Astrocyte (in vitro differentiated cells and primary cell): ENCODE measurements at regions not wholly inside any gene's neighbourhood (a gene's known extent, or its start where the extent isn't known, plus 50 kb on each side); places are given as distances from the start of the nearest gene placed in this dataset.
"Not testable (repeated sequence)": the region's sequence is repeated elsewhere in the genome, so short reads cannot be mapped to it uniquely, and the experiment has no call there.

ENCODE experiments used
- DNase-seq: peaks from one replicate; pipeline ENCODE4 v3.0.0-alpha.2; 2010; ENCODE audit warnings: low read depth
- FAIRE-seq: peaks from 2 replicates; lab custom pipeline; 2011; peaks lifted over from hg19 to GRCh38; lab: Jason Lieb, UNC
- H2AFZ ChIP-seq: 2 replicates; pipeline ENCODE4 v1.6.0; 2012; ENCODE audit warnings: low read depth, low read length, inconsistent platforms
- H3K27ac ChIP-seq: 2 replicates; pipeline ENCODE4 v1.5.1; 2011; ENCODE audit warnings: low read depth, low read length, inconsistent platforms
- H3K27me3 ChIP-seq: 2 replicates; pipeline ENCODE4 v1.6.0; 2011; ENCODE audit warnings: low read length, inconsistent platforms; ENCODE audit not compliant: insufficient read depth
- H3K36me3 ChIP-seq: 2 replicates; pipeline ENCODE4 v1.5.1; 2011; ENCODE audit warnings: low read length, inconsistent platforms; ENCODE audit not compliant: insufficient read depth
- H3K4me1 ChIP-seq: 2 replicates; pipeline ENCODE4 v1.5.1; 2011; ENCODE audit warnings: low read length, inconsistent platforms; ENCODE audit not compliant: insufficient read depth
- H3K4me2 ChIP-seq: 2 replicates; pipeline ENCODE4 v1.6.0; 2012; ENCODE audit warnings: low read length, inconsistent platforms
- H3K4me3 ChIP-seq: 2 replicates; pipeline ENCODE4 v1.5.1; 2011; ENCODE audit warnings: low read depth, mild to moderate bottlenecking, low read length, inconsistent platforms; ENCODE audit not compliant: insufficient read depth
- H3K79me2 ChIP-seq: 2 replicates; pipeline ENCODE4 v1.6.0; 2012; ENCODE audit warnings: mild to moderate bottlenecking, low read length, inconsistent platforms; ENCODE audit not compliant: insufficient read depth
- H3K9ac ChIP-seq: 2 replicates; pipeline ENCODE4 v1.6.0; 2012; ENCODE audit warnings: mild to moderate bottlenecking, low read length, inconsistent platforms
- H3K9me3 ChIP-seq: 2 replicates; pipeline ENCODE4 v1.5.1; 2012; ENCODE audit warnings: low read depth, mild to moderate bottlenecking, low read length, inconsistent platforms; ENCODE audit not compliant: insufficient read depth
- H4K20me1 ChIP-seq: 2 replicates; pipeline ENCODE4 v1.6.0; 2012; ENCODE audit warnings: low read length, inconsistent platforms; ENCODE audit not compliant: insufficient read depth
- H3K27ac Mint-ChIP-seq: one replicate; pipeline ENCODE4 v1.8.0; 2021; ENCODE audit warnings: mild to moderate bottlenecking, mixed read lengths; ENCODE audit not compliant: unreplicated experiment
- H3K27me3 Mint-ChIP-seq: one replicate; pipeline ENCODE4 v1.8.0; 2021; ENCODE audit warnings: low read depth, mixed read lengths; ENCODE audit not compliant: unreplicated experiment
- H3K36me3 Mint-ChIP-seq: one replicate; pipeline ENCODE4 v1.8.0; 2021; ENCODE audit warnings: low read depth, mixed read lengths; ENCODE audit not compliant: unreplicated experiment
- H3K4me1 Mint-ChIP-seq: one replicate; pipeline ENCODE4 v1.8.0; 2021; ENCODE audit warnings: low read depth, mixed read lengths; ENCODE audit not compliant: unreplicated experiment
- H3K4me3 Mint-ChIP-seq: one replicate; pipeline ENCODE4 v1.8.0; 2021; ENCODE audit warnings: mild to moderate bottlenecking, moderate library complexity, mixed read lengths; ENCODE audit not compliant: unreplicated experiment
- H3K9me3 Mint-ChIP-seq: one replicate; pipeline ENCODE4 v1.8.0; 2021; ENCODE audit warnings: mild to moderate bottlenecking, mixed read lengths; ENCODE audit not compliant: unreplicated experiment
- EZH2 ChIP-seq: IDR thresholded peaks from 2 replicates; pipeline ENCODE4 v1.6.1; 2012; ENCODE audit warnings: mild to moderate bottlenecking, low read length, inconsistent platforms; ENCODE audit not compliant: insufficient read depth
- TF ChIP-seq, protein P1 (sequence below): IDR thresholded peaks from 2 replicates; pipeline ENCODE4 v1.5.1; 2011; ENCODE audit warnings: low read depth, mild to moderate bottlenecking, inconsistent platforms, low read length, moderate library complexity; ENCODE audit not compliant: insufficient read depth

DNA sequence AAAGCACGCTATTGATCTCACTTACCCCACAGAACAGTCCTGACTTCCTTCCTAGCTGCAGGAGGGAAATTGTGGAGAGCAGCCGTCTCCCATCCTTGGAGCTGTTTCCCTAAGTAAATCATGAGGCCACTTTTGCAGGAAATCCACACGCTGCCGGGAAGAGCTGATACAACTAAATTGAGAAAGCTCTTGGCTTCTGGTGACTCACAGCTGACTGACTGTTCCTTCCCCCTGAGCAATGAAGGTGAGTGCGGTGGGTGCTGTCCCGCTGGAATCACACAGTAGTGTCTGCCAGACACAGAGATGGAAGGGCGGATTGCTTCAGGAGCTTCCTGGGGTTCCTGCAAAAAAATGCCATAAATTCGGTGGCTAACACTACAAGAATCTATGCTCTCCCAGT is 268.9 kb downstream of the ASMT start:
- FAIRE-seq = no peak

DNA sequence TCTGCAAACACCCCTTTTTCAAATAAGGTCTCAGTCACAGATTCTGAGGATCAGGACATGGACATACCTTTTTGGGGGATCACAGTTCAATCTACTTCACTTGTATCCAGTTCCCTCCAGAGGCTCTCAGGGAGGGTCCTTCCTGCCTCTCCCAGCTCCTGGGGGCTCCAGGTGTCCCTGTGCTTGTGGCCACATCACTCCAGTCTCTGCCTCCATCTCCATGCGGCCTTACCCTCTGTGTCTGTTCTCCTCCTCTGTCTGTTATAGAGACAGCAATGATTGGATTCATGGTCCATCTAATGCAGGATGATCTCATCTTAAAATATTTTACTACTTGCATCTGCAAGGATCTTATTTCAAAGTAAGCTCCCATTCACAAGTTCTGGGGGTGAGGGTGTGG is 269.6 kb downstream of the ASMT start:
- Mint-ChIP-seq H3K36me3 (no peaks in the 10 kb centered on the region), H3K9me3 (peaks cover 26% of the 10 kb centered on the region)

More for the DNA sequence above, 268.9 kb downstream of the ASMT start:
- Mint-ChIP-seq H3K4me1 (peaks cover 2% of the 10 kb centered on the region), H3K27me3 (no peaks in the 10 kb centered on the region), H3K9me3 (peaks cover 27% of the 10 kb centered on the region), H3K27ac (no peak overlapping the region), H3K4me3 (no peak overlapping the region), H3K36me3 (no peaks in the 10 kb centered on the region)
- Histone ChIP-seq H3K9me3 (peaks cover 12% of the 10 kb centered on the region), H3K4me1 (no peaks in the 10 kb centered on the region), H3K4me2 (peak overlapping the region; percentile 29), H3K4me3 (no peak overlapping the region), H3K27ac (no peak overlapping the region), H4K20me1 (no peaks in the 10 kb centered on the region), H2AFZ (no peak overlapping the region), H3K9ac (no peak overlapping the region), H3K36me3 (no peaks in the 10 kb centered on the region), H3K79me2 (no peaks in the 10 kb centered on the region), H3K27me3 (no peaks in the 10 kb centered on the region)
- TF ChIP-seq EZH2 = no peak
- TF ChIP-seq, protein P1, sequence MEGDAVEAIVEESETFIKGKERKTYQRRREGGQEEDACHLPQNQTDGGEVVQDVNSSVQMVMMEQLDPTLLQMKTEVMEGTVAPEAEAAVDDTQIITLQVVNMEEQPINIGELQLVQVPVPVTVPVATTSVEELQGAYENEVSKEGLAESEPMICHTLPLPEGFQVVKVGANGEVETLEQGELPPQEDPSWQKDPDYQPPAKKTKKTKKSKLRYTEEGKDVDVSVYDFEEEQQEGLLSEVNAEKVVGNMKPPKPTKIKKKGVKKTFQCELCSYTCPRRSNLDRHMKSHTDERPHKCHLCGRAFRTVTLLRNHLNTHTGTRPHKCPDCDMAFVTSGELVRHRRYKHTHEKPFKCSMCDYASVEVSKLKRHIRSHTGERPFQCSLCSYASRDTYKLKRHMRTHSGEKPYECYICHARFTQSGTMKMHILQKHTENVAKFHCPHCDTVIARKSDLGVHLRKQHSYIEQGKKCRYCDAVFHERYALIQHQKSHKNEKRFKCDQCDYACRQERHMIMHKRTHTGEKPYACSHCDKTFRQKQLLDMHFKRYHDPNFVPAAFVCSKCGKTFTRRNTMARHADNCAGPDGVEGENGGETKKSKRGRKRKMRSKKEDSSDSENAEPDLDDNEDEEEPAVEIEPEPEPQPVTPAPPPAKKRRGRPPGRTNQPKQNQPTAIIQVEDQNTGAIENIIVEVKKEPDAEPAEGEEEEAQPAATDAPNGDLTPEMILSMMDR = no peak
- DNase-seq = peak; percentile 4

DNA sequence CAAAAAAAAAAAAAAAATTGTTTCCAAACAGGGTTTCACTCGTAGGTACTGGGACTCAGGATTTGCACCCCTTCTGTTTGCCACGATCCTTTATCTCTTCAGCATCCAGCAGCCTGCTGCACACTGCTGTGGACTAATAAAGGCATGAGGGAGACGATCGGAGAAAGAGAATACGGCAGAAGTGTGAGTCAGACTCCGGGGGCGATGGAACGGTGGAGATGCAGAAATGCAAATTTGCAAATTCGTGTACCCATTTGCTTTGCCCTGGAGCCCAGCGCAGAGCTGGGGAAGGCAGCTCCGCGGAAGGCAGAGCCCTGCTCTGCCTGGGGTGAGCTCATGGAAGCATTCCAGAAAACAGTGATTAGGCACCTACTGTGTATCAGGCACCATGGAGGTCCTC is 270.3 kb downstream of the ASMT start:
- no peak overlapping the region for H3K27ac ChIP-seq
- H3K4me2 ChIP-seq = no peak overlapping the region
- DNase-seq = no peak
- TF ChIP-seq EZH2 = no peak
- TF ChIP-seq, protein P1 = no peak
- H2AFZ ChIP-seq = no peak overlapping the region
- H3K27me3 Mint-ChIP-seq = no peaks in the 10 kb centered on the region
- H3K36me3 ChIP-seq = no peaks in the 10 kb centered on the region
- no peaks in the 10 kb centered on the region for H3K79me2 ChIP-seq
- no peak overlapping the region for H3K4me3 ChIP-seq
- no peak for FAIRE-seq
- H3K9me3 Mint-ChIP-seq = peaks cover 28% of the 10 kb centered on the region
- H3K4me1 Mint-ChIP-seq = peaks cover 2% of the 10 kb centered on the region
- H3K9ac ChIP-seq = no peak overlapping the region
- H3K4me1 ChIP-seq = no peaks in the 10 kb centered on the region
- no peaks in the 10 kb centered on the region for H3K36me3 Mint-ChIP-seq
- no peaks in the 10 kb centered on the region for H4K20me1 ChIP-seq
- peaks cover 12% of the 10 kb centered on the region for H3K9me3 ChIP-seq
- no peak overlapping the region for H3K27ac Mint-ChIP-seq
- no peaks in the 10 kb centered on the region for H3K27me3 ChIP-seq
- no peak overlapping the region for H3K4me3 Mint-ChIP-seq

More for the DNA sequence above, 269.6 kb downstream of the ASMT start:
- peaks cover 12% of the 10 kb centered on the region for H3K9me3 ChIP-seq
- no peaks in the 10 kb centered on the region for H4K20me1 ChIP-seq
- FAIRE-seq = no peak
- Mint-ChIP-seq H3K27me3 (no peaks in the 10 kb centered on the region), H3K4me1 (peaks cover 2% of the 10 kb centered on the region), H3K27ac (no peak overlapping the region), H3K4me3 (no peak overlapping the region)
- no peak overlapping the region for H3K27ac ChIP-seq
- H3K36me3 ChIP-seq = no peaks in the 10 kb centered on the region
- H3K79me2 ChIP-seq = no peaks in the 10 kb centered on the region
- H3K4me3 ChIP-seq = no peak overlapping the region
- no peak for DNase-seq
- H3K4me1 ChIP-seq = no peaks in the 10 kb centered on the region
- no peak overlapping the region for H3K9ac ChIP-seq
- H3K4me2 ChIP-seq = no peak overlapping the region
- no peaks in the 10 kb centered on the region for H3K27me3 ChIP-seq
- no peak for TF ChIP-seq EZH2
- TF ChIP-seq, protein P1 = no peak
- no peak overlapping the region for H2AFZ ChIP-seq

DNA sequence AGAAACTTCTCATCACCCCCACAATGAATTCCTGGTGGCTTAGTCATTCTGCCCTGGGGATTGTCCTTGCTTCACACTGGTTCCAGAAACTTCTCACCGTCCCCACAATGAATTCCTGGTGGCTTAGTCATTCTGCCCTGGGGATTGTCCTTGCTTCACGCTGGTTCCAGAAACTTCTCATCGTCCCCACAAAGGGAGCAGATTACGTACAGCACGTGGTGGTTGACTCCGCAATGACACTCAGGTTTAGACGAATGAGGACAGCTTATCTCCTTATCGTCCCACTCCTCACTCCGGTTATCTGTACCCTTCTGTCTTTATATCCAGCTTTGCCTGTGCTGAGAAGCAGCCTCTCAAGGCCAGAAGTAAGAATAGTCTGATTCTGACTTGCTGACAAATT is 273.4 kb downstream of the ASMT start:
- H3K36me3 ChIP-seq, H3K4me1 Mint-ChIP-seq, DNase-seq, H3K27me3 Mint-ChIP-seq, H3K4me2 ChIP-seq, H3K27ac ChIP-seq, H3K4me3 Mint-ChIP-seq, FAIRE-seq, H2AFZ ChIP-seq, H3K4me1 ChIP-seq, H3K9ac ChIP-seq, H3K36me3 Mint-ChIP-seq, H4K20me1 ChIP-seq, H3K79me2 ChIP-seq, H3K27me3 ChIP-seq, H3K4me3 ChIP-seq: not testable (repeated sequence)
- Mint-ChIP-seq H3K9me3 (peaks cover 32% of the 10 kb centered on the region), H3K27ac (peak overlapping the region; percentile 41)
- peaks cover 12% of the 10 kb centered on the region for H3K9me3 ChIP-seq
